Neural progenitor cell (in vitro differentiated cells): ENCODE measurements at regions not wholly inside any gene's neighbourhood (a gene's known extent, or its start where the extent isn't known, plus 50 kb on each side); places are given as distances from the start of the nearest gene placed in this dataset.
A peak's percentile ranks its signal among the peaks of the same experiment; 100 is the strongest.
"Not testable (repeated sequence)": the region's sequence is repeated elsewhere in the genome, so short reads cannot be mapped to it uniquely, and the experiment has no call there.

Source experiments
- DNase-seq: peaks from one replicate; pipeline ENCODE4 v3.0.0-alpha.2; 2016; ENCODE audit warnings: low spot score
- H2AFZ ChIP-seq: fragments of 200-600 bp; sonication (generic); replicated peaks from 2 replicates; pipeline ENCODE4 v1.6.1; 2016; ENCODE audit warnings: antibody characterized with exemption
- H3F3A ChIP-seq: fragments of 200-600 bp; sonication (generic); 2 replicates; pipeline ENCODE4 v1.6.1; 2016; ENCODE audit warnings: antibody characterized with exemption, low read depth
- H3K27ac ChIP-seq: fragments of 200-600 bp; sonication (generic); 2 replicates; pipeline ENCODE4 v1.5.1; 2016; ENCODE audit warnings: mild to moderate bottlenecking
- H3K27me3 ChIP-seq: fragments of 200-600 bp; sonication (generic); 2 replicates; pipeline ENCODE4 v1.6.1; 2016; ENCODE audit warnings: mild to moderate bottlenecking, moderate library complexity
- H3K36me3 ChIP-seq: fragments of 200-600 bp; sonication (generic); 2 replicates; pipeline ENCODE4 v1.5.1; 2016
- H3K4me1 ChIP-seq: fragments of 200-600 bp; sonication (generic); 2 replicates; pipeline ENCODE4 v1.6.1; 2016; ENCODE audit warnings: mixed run types
- H3K4me2 ChIP-seq: fragments of 200-600 bp; sonication (generic); 2 replicates; pipeline ENCODE4 v1.6.1; 2016
- H3K4me3 ChIP-seq: fragments of 200-600 bp; sonication (generic); 2 replicates; pipeline ENCODE4 v1.5.1; 2016
- H3K79me2 ChIP-seq: fragments of 200-600 bp; sonication (generic); 2 replicates; pipeline ENCODE4 v1.6.1; 2016; ENCODE audit warnings: low read depth
- H3K9ac ChIP-seq: fragments of 200-600 bp; sonication (generic); 2 replicates; pipeline ENCODE4 v1.6.1; 2016
- H3K9me3 ChIP-seq: fragments of 200-600 bp; sonication (generic); 2 replicates; pipeline ENCODE4 v1.5.1; 2016; ENCODE audit warnings: low read depth
- H4K20me1 ChIP-seq: fragments of 200-600 bp; sonication (generic); 2 replicates; pipeline ENCODE4 v1.6.1; 2016; ENCODE audit warnings: low read depth
- H3K27ac Mint-ChIP-seq: 3 replicates; pipeline ENCODE4 v1.8.0; 2021; ENCODE audit warnings: mixed read lengths
- H3K27me3 Mint-ChIP-seq: 2 replicates; pipeline ENCODE4 v1.8.0; 2022; ENCODE audit warnings: low read depth, mild to moderate bottlenecking, inconsistent platforms, moderate library complexity, mixed read lengths; ENCODE audit not compliant: insufficient read depth
- H3K36me3 Mint-ChIP-seq: 3 replicates; pipeline ENCODE4 v1.8.0; 2021; ENCODE audit warnings: mixed read lengths
- H3K4me1 Mint-ChIP-seq: 3 replicates; pipeline ENCODE4 v1.8.0; 2021; ENCODE audit warnings: mixed read lengths
- H3K4me3 Mint-ChIP-seq: 3 replicates; pipeline ENCODE4 v1.8.0; 2021; ENCODE audit warnings: mild to moderate bottlenecking, moderate library complexity, mixed read lengths
- H3K9me3 Mint-ChIP-seq: 3 replicates; pipeline ENCODE4 v1.8.0; 2020; ENCODE audit warnings: mixed read lengths
- CTCF ChIP-seq: fragments of 200-600 bp; sonication (generic); IDR thresholded peaks from 2 replicates; pipeline ENCODE4 v1.5.1; 2017; ENCODE audit warnings: antibody characterized with exemption, mild to moderate bottlenecking
- EZH2 ChIP-seq: fragments of 200-600 bp; sonication (generic); IDR thresholded peaks from 2 replicates; pipeline ENCODE4 v1.6.1; 2017; ENCODE audit warnings: antibody characterized with exemption, mild to moderate bottlenecking, moderate library complexity
- EZH2phosphoT487 ChIP-seq: fragments of 200-600 bp; sonication (generic); IDR thresholded peaks from 2 replicates; pipeline ENCODE4 v1.6.1; 2017; ENCODE audit warnings: antibody characterized with exemption

GRCh38 chr10:23657677-23658076 lies 218.8 kb downstream of the OTUD1 start:
- H3K36me3 Mint-ChIP-seq = no peaks in the 10 kb centered on the region
- DNase-seq = no peak
- no peak overlapping the region for H3K27ac ChIP-seq
- no peaks in the 10 kb centered on the region for H3F3A ChIP-seq
- TF ChIP-seq EZH2 = no peak
- no peak for TF ChIP-seq EZH2phosphoT487
- TF ChIP-seq CTCF = no peak
- no peaks in the 10 kb centered on the region for H3K9me3 ChIP-seq
- peaks cover 7% of the 10 kb centered on the region for H3K27me3 Mint-ChIP-seq
- no peak overlapping the region for H3K9ac ChIP-seq
- H3K4me1 ChIP-seq = no peaks in the 10 kb centered on the region
- no peaks in the 10 kb centered on the region for H3K79me2 ChIP-seq
- H3K4me3 ChIP-seq = no peak overlapping the region
- no peak overlapping the region for H3K4me2 ChIP-seq
- H3K9me3 Mint-ChIP-seq = no peaks in the 10 kb centered on the region
- no peaks in the 10 kb centered on the region for H3K36me3 ChIP-seq
- H3K27ac Mint-ChIP-seq = peak overlapping the region; percentile 52
- no peak overlapping the region for H2AFZ ChIP-seq
- peaks cover 15% of the 10 kb centered on the region for H3K4me1 Mint-ChIP-seq
- H4K20me1 ChIP-seq = no peaks in the 10 kb centered on the region
- H3K4me3 Mint-ChIP-seq = no peak overlapping the region
- H3K27me3 ChIP-seq = no peaks in the 10 kb centered on the region

DNA sequence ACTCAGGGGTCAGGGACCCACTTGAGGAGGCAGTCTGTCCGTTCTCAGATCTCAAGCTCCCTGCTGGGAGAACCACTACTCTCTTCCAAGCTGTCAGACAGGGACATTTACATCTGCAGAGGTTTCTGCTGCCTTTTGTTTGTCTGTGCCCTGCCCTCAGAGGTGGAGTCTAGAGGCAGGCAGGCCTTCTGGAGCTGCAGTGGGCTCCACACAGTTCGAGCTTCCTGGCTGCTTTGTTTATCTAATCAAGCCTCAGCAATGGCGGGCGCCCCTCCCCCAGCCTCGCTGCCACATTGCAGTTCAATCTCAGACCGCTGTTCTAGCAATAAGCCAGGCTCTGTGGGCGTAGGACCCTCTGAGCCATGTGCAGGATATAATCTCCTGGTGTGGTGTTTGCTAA lies 233.0 kb downstream of the OTUD1 start:
- H3K27ac ChIP-seq, H3K4me1 ChIP-seq, H3K9me3 ChIP-seq, H3K27me3 ChIP-seq, H4K20me1 ChIP-seq, H3K9ac ChIP-seq, H3K27ac Mint-ChIP-seq, H3F3A ChIP-seq, H3K79me2 ChIP-seq, H3K27me3 Mint-ChIP-seq, H3K4me1 Mint-ChIP-seq, H3K36me3 Mint-ChIP-seq, H3K4me3 Mint-ChIP-seq, H3K4me3 ChIP-seq, H3K36me3 ChIP-seq: not testable (repeated sequence)
- peaks cover 18% of the 10 kb centered on the region for H3K9me3 Mint-ChIP-seq
- Histone ChIP-seq H3K4me2 (peak overlapping the region; percentile 42), H2AFZ (peak overlapping the region; percentile 92)
- peak; percentile 20 for DNase-seq

DNA sequence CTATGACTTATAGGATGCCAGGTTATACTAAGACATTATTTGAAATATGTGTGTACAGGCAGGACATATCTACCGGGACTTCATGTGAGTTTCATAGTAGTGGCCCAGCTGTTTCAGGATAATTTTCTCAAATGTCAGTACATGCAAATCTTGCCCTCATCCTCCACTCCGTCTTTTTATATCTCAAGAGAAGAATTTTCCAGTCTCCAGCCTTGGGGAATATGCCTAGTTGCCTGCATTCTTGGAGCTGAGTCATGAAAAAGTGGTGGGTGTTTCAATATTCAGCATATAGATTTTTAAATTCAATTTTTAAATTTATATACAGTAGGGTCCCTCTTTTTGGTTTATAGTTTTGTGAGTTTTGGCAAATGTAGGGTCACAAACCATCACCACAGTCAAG lies 236.7 kb downstream of the OTUD1 start:
- Mint-ChIP-seq H3K36me3 (peaks cover 2% of the 10 kb centered on the region), H3K4me3 (no peak overlapping the region), H3K9me3 (peaks cover 8% of the 10 kb centered on the region), H3K4me1 (peaks cover 2% of the 10 kb centered on the region), H3K27ac (no peak overlapping the region), H3K27me3 (peaks cover 2% of the 10 kb centered on the region)
- Histone ChIP-seq H3F3A (no peaks in the 10 kb centered on the region), H4K20me1 (no peaks in the 10 kb centered on the region), H3K27me3 (no peaks in the 10 kb centered on the region), H3K79me2 (no peaks in the 10 kb centered on the region), H3K9ac (no peak overlapping the region), H3K36me3 (no peaks in the 10 kb centered on the region), H3K4me3 (no peak overlapping the region), H3K27ac (no peak overlapping the region), H3K9me3 (no peaks in the 10 kb centered on the region), H3K4me1 (no peaks in the 10 kb centered on the region), H3K4me2 (no peak overlapping the region), H2AFZ (no peak overlapping the region)
- TF ChIP-seq CTCF (no peak), EZH2phosphoT487 (no peak), EZH2 (no peak)
- DNase-seq = no peak

GRCh38 chr10:23676296-23676695 lies 237.4 kb downstream of the OTUD1 start:
- Histone ChIP-seq H3K27ac (no peak overlapping the region), H3F3A (no peaks in the 10 kb centered on the region), H3K9me3 (no peaks in the 10 kb centered on the region), H2AFZ (no peak overlapping the region), H3K9ac (no peak overlapping the region), H3K4me1 (no peaks in the 10 kb centered on the region), H3K79me2 (no peaks in the 10 kb centered on the region), H4K20me1 (no peaks in the 10 kb centered on the region), H3K4me2 (no peak overlapping the region), H3K36me3 (no peaks in the 10 kb centered on the region), H3K27me3 (no peaks in the 10 kb centered on the region), H3K4me3 (no peak overlapping the region)
- TF ChIP-seq CTCF (no peak), EZH2 (no peak), EZH2phosphoT487 (no peak)
- DNase-seq = no peak
- H3K4me3 Mint-ChIP-seq = no peak overlapping the region
- H3K9me3 Mint-ChIP-seq = peaks cover 6% of the 10 kb centered on the region
- peaks cover 2% of the 10 kb centered on the region for H3K27me3 Mint-ChIP-seq
- H3K4me1 Mint-ChIP-seq = peaks cover 2% of the 10 kb centered on the region
- H3K27ac Mint-ChIP-seq = no peak overlapping the region
- peaks cover 2% of the 10 kb centered on the region for H3K36me3 Mint-ChIP-seq
